NT2/D1 (cell line): ENCODE measurements at regions not wholly inside any gene's neighbourhood (a gene's known extent, or its start where the extent isn't known, plus 50 kb on each side); places are given as distances from the start of the nearest gene placed in this dataset.

Source experiments
- SUZ12 ChIP-seq: IDR thresholded peaks from 2 replicates; pipeline ENCODE4 v1.6.1; 2011; ENCODE audit not compliant: insufficient read length, insufficient read depth; ENCODE audit errors: extremely low read depth
- YY1 ChIP-seq: IDR thresholded peaks from 2 replicates; pipeline ENCODE4 v1.6.1; 2011; ENCODE audit not compliant: insufficient read length, insufficient read depth

- TF ChIP-seq YY1 (no peak), SUZ12 (no peak)
Measured at GRCh38 chr6:152811785-152812184, 61.2 kb downstream of the VIP start.
